Fibroblast of skin of scalp (primary cell): ENCODE measurements at regions not wholly inside any gene's neighbourhood (a gene's known extent, or its start where the extent isn't known, plus 50 kb on each side); places are given as distances from the start of the nearest gene placed in this dataset.
A peak's percentile ranks its signal among the peaks of the same experiment; 100 is the strongest.
"Not testable (repeated sequence)": the region's sequence is repeated elsewhere in the genome, so short reads cannot be mapped to it uniquely, and the experiment has no call there.

Experiments
- DNase-seq: peaks from one replicate; pipeline ENCODE4 v3.0.0-alpha.2; 2013

DNA sequence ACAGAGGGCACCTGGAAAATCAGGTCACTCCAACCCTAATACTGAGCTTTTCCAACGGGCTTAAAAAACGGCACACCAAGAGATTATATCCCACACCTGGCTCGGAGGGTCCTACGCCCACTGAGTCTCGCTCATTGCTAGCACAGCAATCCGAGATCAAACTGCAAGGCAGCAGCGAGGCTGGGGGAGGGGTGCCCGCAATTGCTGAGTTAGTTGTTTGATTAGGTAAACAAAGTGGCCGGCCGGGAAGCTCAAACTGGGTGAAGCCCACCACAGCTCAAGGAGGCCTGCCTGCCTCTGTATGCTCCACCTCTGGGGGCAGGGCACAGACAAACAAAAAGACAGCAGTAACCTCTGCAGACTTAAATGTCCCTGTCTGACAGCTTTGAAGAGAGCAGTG lies 108.8 kb upstream of the GRIA1 start:
- DNase-seq: not testable (repeated sequence)

DNA sequence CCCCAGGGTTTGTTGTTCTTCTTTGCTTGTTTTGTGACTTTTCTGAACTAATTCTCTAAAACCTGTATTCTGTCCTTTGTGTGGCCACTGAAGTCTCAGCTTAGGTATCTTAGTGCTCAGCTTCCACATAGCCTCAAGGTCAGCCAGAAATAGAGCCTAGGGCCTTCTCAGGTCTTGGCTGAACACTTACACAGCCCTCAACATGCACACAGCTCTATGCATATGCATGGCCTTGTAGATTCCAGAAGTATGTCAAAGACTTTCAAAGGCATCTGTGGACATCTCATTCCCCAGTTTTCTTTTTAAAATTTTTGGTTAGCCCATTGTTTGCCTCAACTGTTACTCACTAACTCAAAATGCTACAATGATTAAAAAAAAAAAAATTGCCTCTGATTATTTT lies 99.9 kb upstream of the GRIA1 start:
- DNase-seq: no peak

DNA sequence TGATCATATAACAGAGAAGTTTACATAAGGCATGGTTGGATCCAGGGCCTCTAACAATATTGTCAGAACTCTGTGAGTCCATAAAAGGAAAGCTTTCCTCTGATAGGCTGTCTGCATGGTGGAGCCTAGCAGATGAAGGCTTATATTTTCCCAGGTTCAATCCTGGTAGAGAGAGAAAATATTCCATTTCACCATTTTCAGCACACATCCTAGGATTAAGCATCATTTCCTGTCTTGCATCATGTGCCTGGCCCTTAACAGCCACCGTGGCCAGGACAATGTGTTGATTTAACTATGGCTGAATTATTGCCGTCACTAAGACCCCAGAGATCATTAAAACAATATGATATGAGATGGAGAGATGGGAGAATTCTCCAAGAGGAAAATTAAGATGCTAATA lies 90.9 kb upstream of the GRIA1 start:
- peak; percentile 29 for DNase-seq

DNA sequence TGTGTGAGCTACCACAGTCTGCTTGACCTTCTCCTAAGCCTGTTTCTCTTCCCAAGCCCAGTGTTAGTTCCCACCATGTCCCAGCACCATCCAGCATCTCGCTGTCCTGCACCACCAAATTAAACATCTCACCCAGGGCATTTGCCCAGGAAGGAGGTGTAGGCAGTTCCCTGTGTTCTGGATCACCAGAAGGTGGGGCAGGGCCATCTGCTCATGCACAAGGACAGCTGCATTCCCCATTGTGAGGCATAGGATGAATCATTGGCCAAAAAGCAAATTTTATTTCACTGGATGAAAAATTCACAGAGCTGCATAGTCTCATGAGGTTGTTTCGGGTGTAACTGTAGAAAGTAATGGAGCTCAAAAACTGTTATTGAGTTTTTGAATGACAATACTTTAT lies 89.5 kb upstream of the GRIA1 start:
- DNase-seq: peak; percentile 46

DNA sequence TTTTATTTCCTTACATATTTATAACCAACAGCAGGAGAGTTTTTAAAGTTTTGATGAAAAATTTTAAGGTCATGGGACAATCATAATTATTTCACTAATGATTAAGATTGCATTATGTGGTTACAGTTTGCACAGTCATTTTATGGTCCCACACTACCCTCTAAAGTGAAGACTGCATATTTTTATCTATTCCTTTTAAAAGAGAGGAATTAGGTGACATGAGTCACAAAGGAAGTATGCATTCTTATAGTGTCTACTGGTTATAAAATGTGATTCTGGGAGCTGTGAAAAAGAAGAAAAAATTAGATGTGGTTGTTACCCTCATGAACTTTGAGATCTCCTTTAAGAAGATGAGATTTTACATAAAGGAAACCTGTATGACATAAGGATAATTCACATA lies 87.9 kb upstream of the GRIA1 start:
- peak; percentile 80 for DNase-seq

DNA sequence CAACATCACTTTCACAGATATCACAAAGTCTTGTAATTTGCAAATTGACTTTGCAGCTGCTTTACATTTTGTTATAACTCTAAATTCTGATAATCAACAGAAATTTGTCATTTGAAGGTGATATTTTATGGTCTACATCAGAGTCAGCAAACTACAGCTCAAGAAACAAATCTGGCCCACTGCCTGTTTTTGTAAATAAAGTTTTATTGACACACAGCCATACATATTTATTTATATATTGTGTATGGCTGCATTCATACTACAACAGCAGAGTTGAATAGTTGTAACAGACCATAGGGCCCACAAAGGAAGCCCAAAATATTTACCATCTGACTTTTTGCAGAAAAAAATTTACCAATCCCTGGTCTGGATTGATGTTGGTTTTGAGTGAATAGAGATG lies 87.0 kb upstream of the GRIA1 start:
- DNase-seq: no peak

DNA sequence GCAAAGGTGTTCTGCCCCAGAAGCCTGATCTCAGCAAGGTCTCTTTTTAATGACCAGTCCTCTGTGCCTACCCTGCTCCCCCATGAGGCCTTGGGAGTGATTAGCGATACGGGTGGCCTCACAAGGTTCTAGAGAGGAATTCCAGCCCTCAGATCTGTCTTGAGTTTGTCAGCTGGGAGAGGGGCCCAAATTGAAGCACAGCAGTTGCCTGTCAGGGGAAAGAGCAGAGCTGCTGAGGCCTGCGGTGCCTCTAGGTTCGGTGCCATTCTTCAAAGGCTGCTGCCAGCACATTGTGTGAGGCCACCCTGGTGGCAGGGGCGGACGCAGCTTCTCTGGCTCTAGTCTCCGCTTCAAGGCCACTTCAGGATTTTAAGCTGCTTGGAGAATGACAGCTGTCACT lies 85.7 kb upstream of the GRIA1 start:
- DNase-seq: peak; percentile 1

DNA sequence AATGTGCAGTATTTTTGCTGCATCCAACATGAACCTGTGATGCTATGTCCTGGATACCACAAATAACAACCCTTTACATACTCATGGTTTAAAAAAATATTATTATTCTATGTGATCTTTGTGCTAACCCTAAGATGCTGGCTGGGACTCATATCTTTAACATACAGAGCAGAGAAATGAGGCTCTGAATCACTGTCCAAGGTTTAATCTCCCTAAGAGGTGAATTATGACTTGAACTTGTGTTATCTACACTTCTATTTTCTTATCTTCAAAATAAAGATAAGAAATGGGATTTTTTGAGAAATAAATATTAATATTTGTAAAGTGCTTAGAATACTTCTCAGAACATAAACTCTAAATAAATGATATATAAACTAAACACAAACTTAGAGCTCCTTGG lies 68.8 kb upstream of the GRIA1 start:
- DNase-seq: no peak

DNA sequence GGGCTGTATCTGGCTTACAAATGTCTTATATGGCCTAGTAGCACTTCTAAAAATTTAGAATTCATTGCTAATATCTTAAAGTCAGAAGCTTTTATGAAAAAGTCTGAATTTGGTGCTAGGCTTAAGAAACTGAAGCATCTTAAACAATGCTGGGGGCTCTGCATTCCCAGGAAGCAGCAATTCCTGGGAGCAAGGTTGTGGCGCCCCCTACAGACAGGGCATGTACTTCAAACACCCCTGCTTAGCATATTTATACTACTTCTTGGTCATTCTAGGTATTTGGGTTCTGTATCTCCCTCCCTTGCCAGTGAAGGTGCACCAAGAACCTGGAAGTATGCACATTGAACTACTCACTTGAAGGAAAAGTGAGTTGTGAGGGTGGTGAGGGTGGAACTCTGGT lies 64.6 kb upstream of the GRIA1 start:
- no peak for DNase-seq

DNA sequence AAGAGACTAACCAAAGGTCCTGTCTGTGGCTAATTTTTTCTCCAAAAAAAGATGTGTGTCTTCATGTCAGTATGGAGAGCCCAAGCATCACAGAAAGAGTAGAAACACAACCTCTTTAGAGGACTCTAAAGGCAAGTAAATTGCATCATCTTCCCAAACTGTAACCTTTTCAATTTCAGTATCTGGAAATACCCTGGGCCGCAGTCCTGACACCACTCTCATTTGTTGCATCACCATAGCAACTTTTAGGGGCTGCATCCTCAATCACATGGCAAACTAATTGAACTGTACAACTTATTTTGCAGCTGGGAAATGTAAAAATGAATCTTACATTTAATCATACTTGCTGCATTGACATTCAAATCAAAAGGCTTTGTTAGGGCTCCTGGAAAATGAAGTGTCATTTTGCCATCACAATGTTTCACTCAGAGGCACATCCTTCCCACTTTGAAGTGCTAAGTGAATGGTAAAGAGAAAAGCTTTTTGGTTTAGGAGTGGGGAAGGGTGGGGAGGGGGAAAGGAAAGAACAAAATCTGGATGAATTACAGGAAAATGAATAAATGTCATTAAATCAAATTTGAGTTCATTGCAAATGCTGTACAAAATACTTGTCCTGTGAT lies 60.6 kb upstream of the GRIA1 start:
- no peak for DNase-seq

DNA sequence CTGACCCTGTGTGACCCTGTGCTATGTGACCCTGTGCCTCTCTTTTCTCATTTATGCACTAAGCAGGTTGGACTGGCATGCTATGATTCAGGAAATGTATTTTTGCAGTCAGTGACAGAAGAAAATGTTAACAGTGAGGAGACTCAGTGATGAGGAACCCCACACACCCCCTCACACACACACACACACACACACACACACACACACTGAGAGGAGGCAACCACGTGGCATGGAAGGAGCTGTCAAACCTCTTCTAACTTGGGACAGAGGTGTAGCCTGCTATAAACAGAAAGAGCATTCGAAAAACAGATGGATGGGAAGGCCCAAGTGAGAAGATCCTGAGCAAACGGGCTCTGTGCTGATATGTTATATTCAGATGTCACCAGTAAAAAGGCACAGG lies 57.9 kb upstream of the GRIA1 start:
- no peak for DNase-seq

DNA sequence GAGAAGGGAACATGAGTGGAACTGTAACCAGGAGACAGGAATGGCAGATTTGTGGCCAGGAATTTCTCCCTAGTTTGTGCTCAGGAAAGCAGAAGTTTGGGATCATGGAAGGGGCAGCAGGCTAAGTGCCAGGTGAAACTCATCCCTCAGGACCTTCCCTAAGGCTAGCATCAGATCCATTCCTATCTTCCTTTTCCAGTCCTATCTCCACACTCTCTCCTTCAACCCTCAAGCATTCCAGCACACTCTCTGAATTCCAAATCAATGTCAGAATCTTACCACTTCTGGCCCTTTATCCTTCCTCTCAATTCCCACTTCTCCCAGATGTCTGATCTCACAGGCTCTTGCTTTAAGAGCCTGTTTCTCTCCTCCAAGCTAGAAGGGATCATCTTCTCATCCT lies 53.2 kb upstream of the GRIA1 start:
- no peak for DNase-seq

DNA sequence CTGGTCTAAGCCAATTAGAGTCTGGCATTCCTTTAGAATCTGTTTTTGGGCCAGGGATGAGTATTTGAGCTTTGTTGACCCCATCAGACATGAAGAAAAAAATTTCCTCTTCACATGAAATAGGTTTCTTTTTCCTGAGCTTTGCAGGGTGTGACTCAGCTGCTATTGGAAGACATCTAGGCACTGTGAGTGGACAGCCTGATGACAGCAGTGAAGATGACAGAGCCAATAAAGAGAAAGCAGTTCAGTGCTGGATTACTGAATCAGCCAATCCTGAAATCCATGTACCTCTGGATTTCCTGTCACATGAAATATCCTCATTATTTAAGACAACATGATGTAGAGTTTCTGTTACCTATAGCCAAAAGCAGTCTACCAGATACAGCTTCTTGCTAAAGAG lies 51.3 kb upstream of the GRIA1 start:
- DNase-seq: no peak
